ENCODE measurements at regions not wholly inside any gene's neighbourhood (a gene's known extent, or its start where the extent isn't known, plus 50 kb on each side); places are given as distances from the start of the nearest gene placed in this dataset.
"Not testable (repeated sequence)": the region's sequence is repeated elsewhere in the genome, so short reads cannot be mapped to it uniquely, and the experiment has no call there.

- Mint-ChIP-seq H3K36me3 (no peaks in the 10 kb centered on the region), H3K27ac (no peak overlapping the region), H3K4me1 (peaks cover 23% of the 10 kb centered on the region), H3K9me3 (no peaks in the 10 kb centered on the region), H3K27me3 (no peaks in the 10 kb centered on the region), H3K4me3 (no peak overlapping the region)
- DNase-seq, result no peak
Measured at GRCh38 chr3:187810021-187810446, 64.8 kb upstream of the BCL6 start.

- Mint-ChIP-seq H3K27me3 (no peaks in the 10 kb centered on the region), H3K4me1 (peaks cover 16% of the 10 kb centered on the region)
- DNase-seq, result no peak
Measured at GRCh38 chr3:187811585-187812250, 66.5 kb upstream of the BCL6 start.

GRCh38 chr3:187812496-187812895 is 67.2 kb upstream of the BCL6 start:
- peaks cover 8% of the 10 kb centered on the region for H3K4me1 Mint-ChIP-seq
- no peak overlapping the region for H3K4me3 Mint-ChIP-seq
- DNase-seq, result no peak
- H3K9me3 Mint-ChIP-seq, result peaks cover 4% of the 10 kb centered on the region
- H3K27ac Mint-ChIP-seq, result no peak overlapping the region
- H3K36me3 Mint-ChIP-seq, result no peaks in the 10 kb centered on the region
- H3K27me3 Mint-ChIP-seq, result no peaks in the 10 kb centered on the region

More at GRCh38 chr3:187811585-187812250, 66.5 kb upstream of the BCL6 start:
- no peaks in the 10 kb centered on the region for H3K9me3 Mint-ChIP-seq
- H3K36me3 Mint-ChIP-seq, result no peaks in the 10 kb centered on the region
- H3K4me3 Mint-ChIP-seq, result no peak overlapping the region
- H3K27ac Mint-ChIP-seq, result no peak overlapping the region

- Mint-ChIP-seq H3K9me3 (peaks cover 8% of the 10 kb centered on the region), H3K27me3 (no peaks in the 10 kb centered on the region), H3K4me1 (peaks cover 6% of the 10 kb centered on the region), H3K27ac (no peak overlapping the region), H3K4me3 (no peak overlapping the region), H3K36me3 (no peaks in the 10 kb centered on the region)
- no peak for DNase-seq
Measured at GRCh38 chr3:187813198-187813597, 67.9 kb upstream of the BCL6 start.

- DNase-seq, H3K9me3 Mint-ChIP-seq, H3K36me3 Mint-ChIP-seq, H3K27ac Mint-ChIP-seq, H3K27me3 Mint-ChIP-seq, H3K4me1 Mint-ChIP-seq, H3K4me3 Mint-ChIP-seq: not testable (repeated sequence)
Measured at GRCh38 chr3:187817766-187818165, 72.5 kb upstream of the BCL6 start.

GRCh38 chr3:187821616-187822317 is 76.5 kb upstream of the BCL6 start:
- peaks cover 4% of the 10 kb centered on the region for H3K27me3 Mint-ChIP-seq
- H3K27ac Mint-ChIP-seq, result no peak overlapping the region
- peaks cover 11% of the 10 kb centered on the region for H3K4me1 Mint-ChIP-seq
- no peaks in the 10 kb centered on the region for H3K36me3 Mint-ChIP-seq
- DNase-seq, result no peak
- peaks cover 8% of the 10 kb centered on the region for H3K9me3 Mint-ChIP-seq
- no peak overlapping the region for H3K4me3 Mint-ChIP-seq

- no peak overlapping the region for H3K4me3 Mint-ChIP-seq
- no peaks in the 10 kb centered on the region for H3K36me3 Mint-ChIP-seq
- peaks cover 11% of the 10 kb centered on the region for H3K4me1 Mint-ChIP-seq
- no peak overlapping the region for H3K27ac Mint-ChIP-seq
- peaks cover 4% of the 10 kb centered on the region for H3K27me3 Mint-ChIP-seq
- DNase-seq, result no peak
- H3K9me3 Mint-ChIP-seq, result peaks cover 4% of the 10 kb centered on the region
Measured at GRCh38 chr3:187822402-187822801, 77.1 kb upstream of the BCL6 start.

- Mint-ChIP-seq H3K36me3 (no peaks in the 10 kb centered on the region), H3K27me3 (peaks cover 4% of the 10 kb centered on the region), H3K9me3 (no peaks in the 10 kb centered on the region), H3K27ac (no peak overlapping the region), H3K4me3 (no peak overlapping the region), H3K4me1 (peaks cover 15% of the 10 kb centered on the region)
- no peak for DNase-seq
Measured at GRCh38 chr3:187823746-187824145, 78.5 kb upstream of the BCL6 start.

- DNase-seq, result no peak
- H3K4me1 Mint-ChIP-seq, result peaks cover 15% of the 10 kb centered on the region
- H3K27ac Mint-ChIP-seq, result no peak overlapping the region
- H3K36me3 Mint-ChIP-seq, result no peaks in the 10 kb centered on the region
- no peaks in the 10 kb centered on the region for H3K27me3 Mint-ChIP-seq
- H3K9me3 Mint-ChIP-seq, result peaks cover 2% of the 10 kb centered on the region
- no peak overlapping the region for H3K4me3 Mint-ChIP-seq
Measured at GRCh38 chr3:187827723-187828122, 82.5 kb upstream of the BCL6 start.

GRCh38 chr3:187828579-187829452 is 83.5 kb upstream of the BCL6 start:
- peaks cover 15% of the 10 kb centered on the region for H3K4me1 Mint-ChIP-seq
- no peaks in the 10 kb centered on the region for H3K36me3 Mint-ChIP-seq
- H3K27me3 Mint-ChIP-seq, result no peaks in the 10 kb centered on the region
- no peak for DNase-seq
- H3K27ac Mint-ChIP-seq, result peak overlapping the region; percentile 13
- no peak overlapping the region for H3K4me3 Mint-ChIP-seq
- peaks cover 2% of the 10 kb centered on the region for H3K9me3 Mint-ChIP-seq

- H3K27me3 Mint-ChIP-seq, result no peaks in the 10 kb centered on the region
- H3K4me1 Mint-ChIP-seq, result peaks cover 25% of the 10 kb centered on the region
- no peak for DNase-seq
- H3K4me3 Mint-ChIP-seq, result no peak overlapping the region
- peaks cover 7% of the 10 kb centered on the region for H3K9me3 Mint-ChIP-seq
- H3K36me3 Mint-ChIP-seq, result peaks cover 4% of the 10 kb centered on the region
- H3K27ac Mint-ChIP-seq, result peak overlapping the region; percentile 47
Measured at GRCh38 chr3:187830181-187830580, 84.9 kb upstream of the BCL6 start.

- H3K4me3 Mint-ChIP-seq, result no peak overlapping the region
- peaks cover 25% of the 10 kb centered on the region for H3K4me1 Mint-ChIP-seq
- H3K9me3 Mint-ChIP-seq, result peaks cover 7% of the 10 kb centered on the region
- H3K27me3 Mint-ChIP-seq, result no peaks in the 10 kb centered on the region
- H3K36me3 Mint-ChIP-seq, result peaks cover 4% of the 10 kb centered on the region
- H3K27ac Mint-ChIP-seq, result no peak overlapping the region
- no peak for DNase-seq
Measured at GRCh38 chr3:187831125-187832051, 86.1 kb upstream of the BCL6 start.

GRCh38 chr3:187832202-187832601 is 86.9 kb upstream of the BCL6 start:
- Mint-ChIP-seq H3K27ac (no peak overlapping the region), H3K4me3 (no peak overlapping the region), H3K27me3 (no peaks in the 10 kb centered on the region), H3K36me3 (peaks cover 4% of the 10 kb centered on the region), H3K9me3 (peaks cover 7% of the 10 kb centered on the region), H3K4me1 (peaks cover 25% of the 10 kb centered on the region)
- DNase-seq, result no peak

- H3K4me1 Mint-ChIP-seq, result peaks cover 25% of the 10 kb centered on the region
- DNase-seq, result no peak
- peaks cover 4% of the 10 kb centered on the region for H3K36me3 Mint-ChIP-seq
- no peak overlapping the region for H3K4me3 Mint-ChIP-seq
- no peak overlapping the region for H3K27ac Mint-ChIP-seq
- H3K9me3 Mint-ChIP-seq, result peaks cover 7% of the 10 kb centered on the region
- H3K27me3 Mint-ChIP-seq, result no peaks in the 10 kb centered on the region
Measured at GRCh38 chr3:187833375-187833774, 88.1 kb upstream of the BCL6 start.
